CD4-positive, alpha-beta memory T cell (primary cell): ENCODE measurements at regions not wholly inside any gene's neighbourhood (a gene's known extent, or its start where the extent isn't known, plus 50 kb on each side); places are given as distances from the start of the nearest gene placed in this dataset.

Experiments used
- CTCF ChIA-PET: fragments of 350-600 bp; sonication (Branson Sonifier 250); formaldehyde crosslinking; loops from one replicate; lab custom pipeline; 2021; ENCODE audit warnings: inconsistent platforms; ENCODE audit not compliant: partially characterized antibody; lab: Charles Lee
- POLR2A ChIA-PET: fragments of 350-600 bp; sonication (Branson Sonifier 250); formaldehyde crosslinking; loops from one replicate; lab custom pipeline; 2021; ENCODE audit not compliant: partially characterized antibody; lab: Charles Lee
- DNase-seq, 5 donors: peaks; one replicate each; pipeline versions ENCODE4 v3.0.0 to v3.0.0-alpha.2; 2020 to 2022; ENCODE audit warnings: mixed read lengths in 1 of 5
- H3K27ac ChIP-seq: one replicate; pipeline ENCODE4 v1.7.0; 2013; ENCODE audit warnings: low read depth, low read length
- H3K27me3 ChIP-seq: 2 replicates; pipeline ENCODE4 v1.7.0; 2013; ENCODE audit warnings: mild to moderate bottlenecking, low read length, moderate library complexity; ENCODE audit not compliant: insufficient read depth
- H3K36me3 ChIP-seq: 2 replicates; pipeline ENCODE4 v1.7.0; 2013; ENCODE audit warnings: mild to moderate bottlenecking, low read length, moderate library complexity; ENCODE audit not compliant: insufficient read depth
- H3K4me1 ChIP-seq: 2 replicates; pipeline ENCODE4 v1.7.0; 2013; ENCODE audit warnings: mild to moderate bottlenecking, low read length, moderate library complexity; ENCODE audit not compliant: insufficient read depth
- H3K4me3 ChIP-seq, 2 donors: one replicate each; pipeline ENCODE4 v1.7.0; 2013; ENCODE audit warnings: low read length in 2 of 2, mild to moderate bottlenecking in 1 of 2
- H3K9me3 ChIP-seq, 2 donors: one replicate each; pipeline ENCODE4 v1.7.0; 2013; ENCODE audit warnings: low read length in 2 of 2, control low read depth in 1 of 2; ENCODE audit not compliant: control insufficient read depth in 1 of 2
- H3K27ac Mint-ChIP-seq, 7 donors: one replicate each; pipeline ENCODE4 v1.8.0; 2020 to 2021; ENCODE audit warnings: mixed read lengths in 7 of 7, mild to moderate bottlenecking in 6 of 7, inconsistent platforms in 3 of 7, moderate library complexity in 3 of 7
- H3K27me3 Mint-ChIP-seq, 2 donors: one replicate each; pipeline ENCODE4 v1.8.0; 2020 to 2021; ENCODE audit warnings: mixed read lengths in 2 of 2
- H3K36me3 Mint-ChIP-seq, 2 donors: one replicate each; pipeline ENCODE4 v1.8.0; 2020 to 2021; ENCODE audit warnings: mixed read lengths in 2 of 2, inconsistent platforms in 1 of 2, mild to moderate bottlenecking in 1 of 2
- H3K4me1 Mint-ChIP-seq, 4 donors: one replicate each; pipeline ENCODE4 v1.8.0; 2020 to 2021; ENCODE audit warnings: mixed read lengths in 4 of 4, mild to moderate bottlenecking in 1 of 4
- H3K4me3 Mint-ChIP-seq, 8 donors: one replicate each; pipeline ENCODE4 v1.8.0; 2020 to 2021; ENCODE audit warnings: mixed read lengths in 8 of 8, mild to moderate bottlenecking in 7 of 8, moderate library complexity in 6 of 8, inconsistent platforms in 3 of 8
- H3K9me3 Mint-ChIP-seq, 8 donors: one replicate each; pipeline ENCODE4 v1.8.0; 2020 to 2021; ENCODE audit warnings: mixed read lengths in 8 of 8, mild to moderate bottlenecking in 5 of 8, inconsistent platforms in 3 of 8, moderate library complexity in 1 of 8
- intact Hi-C: fragments of 100-400 bp; cut with micrococcal nuclease; formaldehyde crosslinking; loops from one replicate; pipeline ENCODE4 v1.15.1; 2023

DNA sequence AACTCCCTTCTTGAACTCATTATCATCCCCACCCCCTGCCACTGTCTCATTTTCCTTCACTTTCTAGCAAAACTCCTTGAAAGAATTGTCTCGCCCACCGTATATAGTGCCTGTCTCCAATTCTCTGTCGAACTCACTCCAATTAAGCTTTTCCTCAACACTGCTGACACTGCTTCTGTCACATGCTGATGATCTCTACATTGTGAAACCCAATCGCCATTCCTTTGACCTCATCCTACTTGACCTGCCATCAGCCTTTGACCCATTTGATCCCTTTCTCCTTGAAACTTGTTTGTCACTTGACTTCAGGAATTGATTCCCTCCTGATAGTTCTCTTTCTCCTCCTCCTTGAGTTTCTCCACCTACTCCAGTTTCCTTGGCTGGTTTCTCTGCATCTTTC is 54.8 kb downstream of the CCDC71L start:
- Mint-ChIP-seq H3K4me3 (no peak overlapping the region), H3K9me3 (no peaks in the 10 kb centered on the region), H3K27me3 (no peaks in the 10 kb centered on the region), H3K4me1 (peaks cover 2 to 14% (median 12%) of the 10 kb centered on the region in 4 donors), H3K36me3 (no peaks in the 10 kb centered on the region), H3K27ac (no peak overlapping the region)
- no peaks in the 10 kb centered on the region for H3K9me3 ChIP-seq
- intact Hi-C loops, result no loop called here
- DNase-seq, result no peak
- H3K4me3 ChIP-seq, result no peak overlapping the region
- ChIA-PET POLR2A (no interaction called here), CTCF (no interaction called here)
- no peaks in the 10 kb centered on the region for H3K27me3 ChIP-seq
- no peaks in the 10 kb centered on the region for H3K36me3 ChIP-seq
- peaks cover 17% of the 10 kb centered on the region for H3K4me1 ChIP-seq
- no peak overlapping the region for H3K27ac ChIP-seq

DNA sequence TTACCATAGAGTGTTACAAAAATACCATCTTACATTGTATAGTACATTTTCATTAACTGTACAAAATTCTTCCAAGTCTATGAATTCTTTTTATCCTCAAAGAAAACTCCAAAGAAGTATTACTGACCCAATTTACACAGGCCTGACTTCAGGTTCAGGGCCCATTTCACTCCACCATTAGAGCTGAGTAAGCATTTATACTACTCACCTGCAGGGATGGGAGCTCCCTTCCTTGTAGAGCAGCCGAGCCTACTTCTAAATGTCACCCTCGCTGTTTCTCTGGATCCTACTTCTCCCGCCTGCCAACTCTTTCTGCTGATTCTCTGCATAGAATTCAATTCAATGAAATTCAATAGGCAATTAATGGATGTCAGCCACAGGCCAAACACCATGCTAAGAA is 56.0 kb downstream of the CCDC71L start:
- Mint-ChIP-seq H3K4me3 (no peak overlapping the region), H3K27me3 (no peaks in the 10 kb centered on the region), H3K9me3 (no peaks in the 10 kb centered on the region), H3K27ac (peak overlapping the region; percentile 30 to 93 (median 72)), H3K36me3 (no peaks in the 10 kb centered on the region), H3K4me1 (peaks cover 2 to 14% (median 12%) of the 10 kb centered on the region in 4 donors)
- H3K4me1 ChIP-seq, result peaks cover 17% of the 10 kb centered on the region
- H3K4me3 ChIP-seq, result no peak overlapping the region
- no peaks in the 10 kb centered on the region for H3K9me3 ChIP-seq
- ChIA-PET CTCF (no interaction called here), POLR2A (interaction anchor here (1.0 to 1.2 kb wide), 2 partner anchors 56 to 80 kb away, joined by 3 read pairs; partner anchors contain the start of gene CCDC71L)
- H3K27me3 ChIP-seq, result no peaks in the 10 kb centered on the region
- H3K27ac ChIP-seq, result no peak overlapping the region
- peak in 2 of 5 donors; percentile 2 to 24 for DNase-seq
- no peaks in the 10 kb centered on the region for H3K36me3 ChIP-seq
- intact Hi-C loops, result no loop called here

DNA sequence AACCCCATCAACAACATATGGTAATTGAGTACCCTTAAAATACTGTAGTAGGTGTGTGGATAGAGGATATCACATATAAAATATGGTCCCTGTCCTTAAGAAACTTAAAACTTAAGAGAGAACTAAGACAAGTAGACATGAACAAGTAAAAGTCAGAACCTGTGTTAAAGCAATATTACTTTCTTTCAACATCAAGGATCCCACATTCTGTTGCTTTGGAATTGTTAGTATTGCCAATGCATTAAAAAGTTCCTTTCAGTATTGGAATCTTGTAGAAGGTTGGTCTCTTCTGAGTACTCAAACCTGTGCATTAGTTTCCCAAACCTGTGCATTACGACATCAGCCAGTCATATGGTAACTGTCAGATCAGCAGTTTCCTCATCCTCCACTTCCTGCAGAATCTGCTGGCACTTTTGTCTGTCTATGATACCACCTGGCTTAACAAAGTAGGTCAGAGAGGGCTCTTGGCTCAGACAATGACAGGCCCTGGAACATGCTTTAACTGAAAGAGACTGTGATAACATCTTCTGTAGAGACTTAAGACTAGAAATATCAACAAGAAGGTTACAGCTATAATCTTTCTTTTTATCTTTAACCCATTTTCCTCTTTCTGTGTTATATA is 56.5 kb downstream of the CCDC71L start:
- no peaks in the 10 kb centered on the region for H3K27me3 ChIP-seq
- ChIA-PET POLR2A (interaction anchor here (1.0 to 1.2 kb wide), 2 partner anchors 56 to 80 kb away, joined by 3 read pairs; partner anchors contain the start of gene CCDC71L), CTCF (no interaction called here)
- Mint-ChIP-seq H3K4me3 (peak overlapping the region in 1 of 8 donors; percentile 10), H3K27ac (peak overlapping the region; percentile 30 to 93 (median 81)), H3K36me3 (no peaks in the 10 kb centered on the region), H3K4me1 (peaks cover 2 to 14% (median 12%) of the 10 kb centered on the region in 4 donors), H3K9me3 (no peaks in the 10 kb centered on the region), H3K27me3 (no peaks in the 10 kb centered on the region)
- no peaks in the 10 kb centered on the region for H3K36me3 ChIP-seq
- H3K27ac ChIP-seq, result no peak overlapping the region
- intact Hi-C loops, result no loop called here
- H3K9me3 ChIP-seq, result no peaks in the 10 kb centered on the region
- no peak overlapping the region for H3K4me3 ChIP-seq
- H3K4me1 ChIP-seq, result peaks cover 17% of the 10 kb centered on the region
- DNase-seq, result peak; percentile 37 to 77 (median 62)

DNA sequence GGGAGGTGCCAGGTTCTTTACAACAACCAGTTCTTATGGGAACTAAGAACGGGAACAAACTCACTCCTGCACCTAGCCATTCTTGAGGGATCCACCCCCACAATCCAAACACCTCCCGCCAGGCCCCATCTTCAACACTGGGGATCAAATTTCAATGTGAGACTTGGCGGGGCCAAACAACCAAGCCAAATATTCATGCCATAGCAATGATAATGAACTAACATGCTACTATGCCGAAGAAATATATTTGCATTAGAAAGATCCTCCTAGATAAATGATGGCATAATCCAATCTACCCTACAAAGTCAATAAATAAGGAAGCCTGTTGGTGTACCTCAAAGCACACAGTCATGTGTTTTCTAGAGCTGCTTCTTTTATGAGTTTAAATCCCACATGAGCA is 57.6 kb downstream of the CCDC71L start:
- ChIA-PET CTCF (no interaction called here), POLR2A (no interaction called here)
- Histone ChIP-seq H3K27me3 (no peaks in the 10 kb centered on the region), H3K27ac (no peak overlapping the region), H3K4me3 (no peak overlapping the region), H3K36me3 (no peaks in the 10 kb centered on the region), H3K4me1 (peaks cover 25% of the 10 kb centered on the region), H3K9me3 (no peaks in the 10 kb centered on the region)
- Mint-ChIP-seq H3K36me3 (no peaks in the 10 kb centered on the region), H3K4me3 (no peak overlapping the region), H3K9me3 (no peaks in the 10 kb centered on the region), H3K4me1 (peaks cover 6 to 23% (median 18%) of the 10 kb centered on the region in 4 donors), H3K27me3 (no peaks in the 10 kb centered on the region), H3K27ac (no peak overlapping the region)
- intact Hi-C loops, result no loop called here
- DNase-seq, result no peak

DNA sequence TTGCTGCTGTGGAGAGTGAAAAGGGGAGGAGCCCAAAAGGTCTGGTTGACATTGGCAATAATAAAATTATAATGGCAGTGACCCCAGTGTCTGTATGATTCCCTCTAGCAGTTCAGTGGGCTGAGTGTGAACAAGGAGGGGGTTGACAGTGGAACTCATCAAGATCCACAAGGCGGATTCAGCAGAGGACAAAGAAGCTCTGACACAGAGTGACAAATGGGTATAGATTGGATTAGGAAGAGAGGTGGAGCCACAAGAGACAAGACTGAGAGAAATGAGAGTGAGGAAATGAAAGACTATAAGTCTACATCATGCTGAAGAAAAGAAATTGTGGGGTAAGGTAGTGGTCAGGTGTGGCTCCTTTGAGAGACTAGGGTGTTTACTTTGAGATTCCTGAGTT is 58.9 kb downstream of the CCDC71L start:
- no peak overlapping the region for H3K27ac Mint-ChIP-seq
- no peaks in the 10 kb centered on the region for H3K27me3 ChIP-seq
- H3K4me3 ChIP-seq, result no peak overlapping the region
- H3K9me3 Mint-ChIP-seq, result no peaks in the 10 kb centered on the region
- ChIA-PET CTCF (no interaction called here), POLR2A (no interaction called here)
- DNase-seq, result no peak
- H3K27me3 Mint-ChIP-seq, result no peaks in the 10 kb centered on the region
- intact Hi-C loops, result no loop called here
- H3K9me3 ChIP-seq, result no peaks in the 10 kb centered on the region
- peaks cover 7 to 23% (median 19%) of the 10 kb centered on the region in 4 donors for H3K4me1 Mint-ChIP-seq
- H3K27ac ChIP-seq, result no peak overlapping the region
- no peaks in the 10 kb centered on the region for H3K36me3 ChIP-seq
- no peaks in the 10 kb centered on the region for H3K36me3 Mint-ChIP-seq
- no peak overlapping the region for H3K4me3 Mint-ChIP-seq
- peaks cover 25% of the 10 kb centered on the region for H3K4me1 ChIP-seq

DNA sequence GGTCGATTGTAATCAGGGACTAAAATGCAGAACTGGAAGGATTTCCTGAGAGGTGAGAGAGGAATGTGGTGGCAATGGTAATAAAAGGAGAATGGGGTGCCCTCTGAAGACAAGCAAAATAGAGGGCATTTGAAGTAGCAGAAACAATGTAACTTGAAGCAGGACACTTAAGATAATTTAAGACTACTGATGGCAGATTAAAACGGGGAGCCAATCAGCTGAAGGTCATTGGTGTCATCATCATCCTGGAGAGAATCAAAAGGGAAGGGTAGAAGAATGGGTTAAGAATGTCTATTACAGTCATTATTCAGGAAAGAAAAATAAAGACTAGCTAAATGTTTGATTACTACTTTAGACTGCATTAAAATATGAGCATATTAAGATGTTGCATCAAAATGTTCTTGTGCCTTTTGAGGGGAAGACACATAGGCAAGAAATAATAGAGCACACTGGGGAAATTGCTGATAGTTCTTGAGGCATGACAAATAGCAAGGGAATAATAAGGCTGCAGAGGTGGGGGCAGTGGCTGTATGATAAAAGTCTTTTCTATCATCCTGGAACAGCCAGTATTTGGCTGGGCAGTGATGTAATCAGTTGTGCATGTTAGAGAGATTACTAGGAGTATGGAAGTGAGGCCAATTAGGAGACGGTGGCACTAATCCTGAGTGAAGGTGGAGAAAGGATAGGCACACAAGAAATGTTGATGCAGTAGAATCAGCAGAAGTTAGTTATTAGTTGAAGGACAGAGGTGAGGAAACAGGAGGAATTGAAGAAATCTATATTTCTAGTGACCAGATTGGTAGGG is 60.2 kb downstream of the CCDC71L start:
- Histone ChIP-seq H3K9me3 (no peaks in the 10 kb centered on the region), H3K4me3 (no peak overlapping the region), H3K27me3 (no peaks in the 10 kb centered on the region), H3K27ac (no peak overlapping the region), H3K36me3 (no peaks in the 10 kb centered on the region), H3K4me1 (peaks cover 25% of the 10 kb centered on the region)
- Mint-ChIP-seq H3K4me3 (no peak overlapping the region), H3K9me3 (no peaks in the 10 kb centered on the region), H3K27me3 (peaks cover 2% of the 10 kb centered on the region in 2 donors), H3K4me1 (peaks cover 7 to 23% (median 19%) of the 10 kb centered on the region in 4 donors), H3K27ac (no peak overlapping the region), H3K36me3 (no peaks in the 10 kb centered on the region)
- intact Hi-C loops, result no loop called here
- no peak for DNase-seq
- ChIA-PET POLR2A (no interaction called here), CTCF (interaction anchor here (1.0 kb wide), 1 partner anchor 1068 kb away, joined by 3 read pairs; no protein-coding TSS in a partner anchor)

GRCh38 chr7:106599343-106599698 is 61.6 kb downstream of the CCDC71L start:
- ChIA-PET POLR2A (interaction anchor here (0.9 to 1.1 kb wide), 2 partner anchors 60 to 65 kb away, joined by 3 read pairs; no protein-coding TSS in a partner anchor), CTCF (interaction anchor here (0.9 to 2.1 kb wide), 2 partner anchors 61 to 137 kb away, joined by 4 to 7 read pairs; partner anchors contain the start of gene CCDC71L)
- no peaks in the 10 kb centered on the region for H3K27me3 ChIP-seq
- DNase-seq, result no peak
- Mint-ChIP-seq H3K27me3 (peaks cover 2 to 4% of the 10 kb centered on the region in 2 donors), H3K4me1 (peaks cover 7 to 13% (median 10%) of the 10 kb centered on the region in 4 donors), H3K36me3 (no peaks in the 10 kb centered on the region), H3K27ac (no peak overlapping the region), H3K4me3 (no peak overlapping the region), H3K9me3 (no peaks in the 10 kb centered on the region)
- H3K4me3 ChIP-seq, result no peak overlapping the region
- no peak overlapping the region for H3K27ac ChIP-seq
- no peaks in the 10 kb centered on the region for H3K36me3 ChIP-seq
- H3K9me3 ChIP-seq, result no peaks in the 10 kb centered on the region
- intact Hi-C loops, result loop anchor here (2.0 kb wide), 1 partner anchor 61 kb away; the partner anchor contains the start of gene CCDC71L
- H3K4me1 ChIP-seq, result peaks cover 16% of the 10 kb centered on the region
